ENCODE measurements at regions not wholly inside any gene's neighbourhood (a gene's known extent, or its start where the extent isn't known, plus 50 kb on each side); places are given as distances from the start of the nearest gene placed in this dataset.
"Not testable (repeated sequence)": the region's sequence is repeated elsewhere in the genome, so short reads cannot be mapped to it uniquely, and the experiment has no call there.

- DNase-seq (ENCODE audit: low spot score): no peak
Measured at GRCh38 chr4:54403700-54404453, 174.8 kb downstream of the PDGFRA start.

GRCh38 chr4:54409270-54409817, 180.3 kb downstream of the PDGFRA start:
- not testable (repeated sequence) for DNase-seq (ENCODE audit: low spot score)

- no peak for DNase-seq (ENCODE audit: low spot score)
Measured at GRCh38 chr4:54414545-54414944, 185.5 kb downstream of the PDGFRA start.

- no peak for DNase-seq (ENCODE audit: low spot score)
Measured at GRCh38 chr4:54417476-54417875, 188.4 kb downstream of the PDGFRA start.

- DNase-seq (ENCODE audit: low spot score): no peak
Measured at GRCh38 chr4:54418468-54418867, 189.4 kb downstream of the PDGFRA start.

GRCh38 chr4:54423066-54423465, 194.0 kb downstream of the PDGFRA start:
- no peak for DNase-seq (ENCODE audit: low spot score)

- no peak for DNase-seq (ENCODE audit: low spot score)
Measured at GRCh38 chr4:54427826-54428225, 198.7 kb downstream of the PDGFRA start.

- DNase-seq (ENCODE audit: low spot score): no peak
Measured at GRCh38 chr4:54428940-54429339, 199.8 kb downstream of the PDGFRA start.

GRCh38 chr4:54433686-54434085, 204.6 kb downstream of the PDGFRA start:
- DNase-seq (ENCODE audit: low spot score): no peak

- peak; percentile 11 for DNase-seq (ENCODE audit: low spot score)
Measured at GRCh38 chr4:54439831-54440243, 210.7 kb downstream of the PDGFRA start.

GRCh38 chr4:54440394-54441136, 211.5 kb downstream of the PDGFRA start:
- no peak for DNase-seq (ENCODE audit: low spot score)

- DNase-seq (ENCODE audit: low spot score): no peak
Measured at GRCh38 chr4:54445866-54446265, 211.9 kb upstream of the KIT start.

GRCh38 chr4:54446581-54446980, 211.2 kb upstream of the KIT start:
- no peak for DNase-seq (ENCODE audit: low spot score)

GRCh38 chr4:54447304-54447703, 210.5 kb upstream of the KIT start:
- no peak for DNase-seq (ENCODE audit: low spot score)

GRCh38 chr4:54449999-54450398, 207.8 kb upstream of the KIT start:
- DNase-seq (ENCODE audit: low spot score): no peak

GRCh38 chr4:54466960-54467359, 190.8 kb upstream of the KIT start:
- DNase-seq (ENCODE audit: low spot score): not testable (repeated sequence)

- DNase-seq (ENCODE audit: low spot score): no peak
Measured at GRCh38 chr4:54473077-54473545, 184.6 kb upstream of the KIT start.

GRCh38 chr4:54473798-54474197, 184.0 kb upstream of the KIT start:
- DNase-seq (ENCODE audit: low spot score): no peak

- no peak for DNase-seq (ENCODE audit: low spot score)
Measured at GRCh38 chr4:54475546-54475945, 182.2 kb upstream of the KIT start.

- no peak for DNase-seq (ENCODE audit: low spot score)
Measured at GRCh38 chr4:54482529-54483200, 175.1 kb upstream of the KIT start.

GRCh38 chr4:54484383-54484782, 173.4 kb upstream of the KIT start:
- no peak for DNase-seq (ENCODE audit: low spot score)

- no peak for DNase-seq (ENCODE audit: low spot score)
Measured at GRCh38 chr4:54487491-54487890, 170.3 kb upstream of the KIT start.
